H1 (cell line): ENCODE measurements at regions not wholly inside any gene's neighbourhood (a gene's known extent, or its start where the extent isn't known, plus 50 kb on each side); places are given as distances from the start of the nearest gene placed in this dataset.

Source experiments
- ASH2L ChIP-seq: fragments of 200-600, 300-600 bp; sonication (generic); IDR thresholded peaks from one replicate; pipeline ENCODE4 v1.7.1; 2017; ENCODE audit warnings: low read length
- EZH2 ChIP-seq: fragments of 200-600 bp; sonication (generic); IDR thresholded peaks from 2 replicates; pipeline ENCODE4 v1.7.1; 2012; ENCODE audit warnings: low read depth, mild to moderate bottlenecking, moderate library complexity, low read length, inconsistent platforms; ENCODE audit not compliant: severe bottlenecking
- HDAC6 ChIP-seq: IDR thresholded peaks from one replicate; pipeline ENCODE4 v1.7.1; 2012; ENCODE audit warnings: low read depth, mild to moderate bottlenecking, inconsistent platforms, low read length, moderate library complexity
- NANOG ChIP-seq: IDR thresholded peaks from 2 replicates; pipeline ENCODE4 v1.6.1; 2011; ENCODE audit warnings: low read length, low read depth, mild to moderate bottlenecking, inconsistent platforms; ENCODE audit not compliant: insufficient read depth, poor library complexity, severe bottlenecking
- POLR2A ChIP-seq, 2 experiments: IDR thresholded peaks; 1 replicate in 1 of 2; 2 replicates in 1 of 2; pipeline ENCODE4 v1.6.1; 2011; ENCODE audit warnings: low read depth in 2 of 2, low read length in 2 of 2, mild to moderate bottlenecking in 2 of 2; ENCODE audit errors: control extremely low read depth in 1 of 2
- RXRA ChIP-seq: IDR thresholded peaks from 2 replicates; pipeline ENCODE4 v1.6.1; 2011; ENCODE audit warnings: low read depth, mild to moderate bottlenecking, low read length, moderate library complexity; ENCODE audit not compliant: insufficient read depth
- SRF ChIP-seq: IDR thresholded peaks from 2 replicates; pipeline ENCODE4 v1.6.1; 2011; ENCODE audit warnings: mild to moderate bottlenecking, low read depth, low read length, moderate library complexity
- TF ChIP-seq, protein P1 (sequence below): fragments of 300-600 bp; sonication (generic); IDR thresholded peaks from 2 replicates; pipeline ENCODE4 v1.7.1; 2012; ENCODE audit warnings: low read length, moderate library complexity, mild to moderate bottlenecking, inconsistent platforms; ENCODE audit not compliant: insufficient replicate concordance
- TF ChIP-seq, protein P2 (sequence below): IDR thresholded peaks from 2 replicates; pipeline ENCODE4 v1.6.1; 2012; ENCODE audit warnings: inconsistent platforms
- TF ChIP-seq, protein P3 (sequence below): IDR thresholded peaks from 2 replicates; pipeline ENCODE4 v1.6.1; 2012; ENCODE audit warnings: low read length, inconsistent platforms

DNA sequence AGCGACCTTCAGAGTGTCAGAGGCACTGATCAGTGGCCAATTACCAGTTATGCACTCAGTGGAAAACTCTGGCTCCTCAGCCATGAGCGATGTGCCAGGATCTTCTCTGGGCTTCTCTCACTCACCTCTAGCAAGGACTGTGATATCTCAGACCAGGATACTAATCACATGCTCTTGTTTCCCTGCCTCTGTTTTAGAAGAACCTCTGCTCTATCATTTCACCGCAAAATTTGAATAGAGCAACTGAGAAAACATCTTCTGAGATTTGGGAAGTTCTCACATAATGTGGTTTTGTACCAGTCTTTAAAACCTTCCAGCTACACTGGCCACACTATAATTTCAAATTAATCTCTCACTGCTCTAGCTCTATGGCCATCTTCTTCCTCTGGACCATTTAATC, 325.8 kb upstream of the FRG2C start (continued):
- TF ChIP-seq, protein P1, sequence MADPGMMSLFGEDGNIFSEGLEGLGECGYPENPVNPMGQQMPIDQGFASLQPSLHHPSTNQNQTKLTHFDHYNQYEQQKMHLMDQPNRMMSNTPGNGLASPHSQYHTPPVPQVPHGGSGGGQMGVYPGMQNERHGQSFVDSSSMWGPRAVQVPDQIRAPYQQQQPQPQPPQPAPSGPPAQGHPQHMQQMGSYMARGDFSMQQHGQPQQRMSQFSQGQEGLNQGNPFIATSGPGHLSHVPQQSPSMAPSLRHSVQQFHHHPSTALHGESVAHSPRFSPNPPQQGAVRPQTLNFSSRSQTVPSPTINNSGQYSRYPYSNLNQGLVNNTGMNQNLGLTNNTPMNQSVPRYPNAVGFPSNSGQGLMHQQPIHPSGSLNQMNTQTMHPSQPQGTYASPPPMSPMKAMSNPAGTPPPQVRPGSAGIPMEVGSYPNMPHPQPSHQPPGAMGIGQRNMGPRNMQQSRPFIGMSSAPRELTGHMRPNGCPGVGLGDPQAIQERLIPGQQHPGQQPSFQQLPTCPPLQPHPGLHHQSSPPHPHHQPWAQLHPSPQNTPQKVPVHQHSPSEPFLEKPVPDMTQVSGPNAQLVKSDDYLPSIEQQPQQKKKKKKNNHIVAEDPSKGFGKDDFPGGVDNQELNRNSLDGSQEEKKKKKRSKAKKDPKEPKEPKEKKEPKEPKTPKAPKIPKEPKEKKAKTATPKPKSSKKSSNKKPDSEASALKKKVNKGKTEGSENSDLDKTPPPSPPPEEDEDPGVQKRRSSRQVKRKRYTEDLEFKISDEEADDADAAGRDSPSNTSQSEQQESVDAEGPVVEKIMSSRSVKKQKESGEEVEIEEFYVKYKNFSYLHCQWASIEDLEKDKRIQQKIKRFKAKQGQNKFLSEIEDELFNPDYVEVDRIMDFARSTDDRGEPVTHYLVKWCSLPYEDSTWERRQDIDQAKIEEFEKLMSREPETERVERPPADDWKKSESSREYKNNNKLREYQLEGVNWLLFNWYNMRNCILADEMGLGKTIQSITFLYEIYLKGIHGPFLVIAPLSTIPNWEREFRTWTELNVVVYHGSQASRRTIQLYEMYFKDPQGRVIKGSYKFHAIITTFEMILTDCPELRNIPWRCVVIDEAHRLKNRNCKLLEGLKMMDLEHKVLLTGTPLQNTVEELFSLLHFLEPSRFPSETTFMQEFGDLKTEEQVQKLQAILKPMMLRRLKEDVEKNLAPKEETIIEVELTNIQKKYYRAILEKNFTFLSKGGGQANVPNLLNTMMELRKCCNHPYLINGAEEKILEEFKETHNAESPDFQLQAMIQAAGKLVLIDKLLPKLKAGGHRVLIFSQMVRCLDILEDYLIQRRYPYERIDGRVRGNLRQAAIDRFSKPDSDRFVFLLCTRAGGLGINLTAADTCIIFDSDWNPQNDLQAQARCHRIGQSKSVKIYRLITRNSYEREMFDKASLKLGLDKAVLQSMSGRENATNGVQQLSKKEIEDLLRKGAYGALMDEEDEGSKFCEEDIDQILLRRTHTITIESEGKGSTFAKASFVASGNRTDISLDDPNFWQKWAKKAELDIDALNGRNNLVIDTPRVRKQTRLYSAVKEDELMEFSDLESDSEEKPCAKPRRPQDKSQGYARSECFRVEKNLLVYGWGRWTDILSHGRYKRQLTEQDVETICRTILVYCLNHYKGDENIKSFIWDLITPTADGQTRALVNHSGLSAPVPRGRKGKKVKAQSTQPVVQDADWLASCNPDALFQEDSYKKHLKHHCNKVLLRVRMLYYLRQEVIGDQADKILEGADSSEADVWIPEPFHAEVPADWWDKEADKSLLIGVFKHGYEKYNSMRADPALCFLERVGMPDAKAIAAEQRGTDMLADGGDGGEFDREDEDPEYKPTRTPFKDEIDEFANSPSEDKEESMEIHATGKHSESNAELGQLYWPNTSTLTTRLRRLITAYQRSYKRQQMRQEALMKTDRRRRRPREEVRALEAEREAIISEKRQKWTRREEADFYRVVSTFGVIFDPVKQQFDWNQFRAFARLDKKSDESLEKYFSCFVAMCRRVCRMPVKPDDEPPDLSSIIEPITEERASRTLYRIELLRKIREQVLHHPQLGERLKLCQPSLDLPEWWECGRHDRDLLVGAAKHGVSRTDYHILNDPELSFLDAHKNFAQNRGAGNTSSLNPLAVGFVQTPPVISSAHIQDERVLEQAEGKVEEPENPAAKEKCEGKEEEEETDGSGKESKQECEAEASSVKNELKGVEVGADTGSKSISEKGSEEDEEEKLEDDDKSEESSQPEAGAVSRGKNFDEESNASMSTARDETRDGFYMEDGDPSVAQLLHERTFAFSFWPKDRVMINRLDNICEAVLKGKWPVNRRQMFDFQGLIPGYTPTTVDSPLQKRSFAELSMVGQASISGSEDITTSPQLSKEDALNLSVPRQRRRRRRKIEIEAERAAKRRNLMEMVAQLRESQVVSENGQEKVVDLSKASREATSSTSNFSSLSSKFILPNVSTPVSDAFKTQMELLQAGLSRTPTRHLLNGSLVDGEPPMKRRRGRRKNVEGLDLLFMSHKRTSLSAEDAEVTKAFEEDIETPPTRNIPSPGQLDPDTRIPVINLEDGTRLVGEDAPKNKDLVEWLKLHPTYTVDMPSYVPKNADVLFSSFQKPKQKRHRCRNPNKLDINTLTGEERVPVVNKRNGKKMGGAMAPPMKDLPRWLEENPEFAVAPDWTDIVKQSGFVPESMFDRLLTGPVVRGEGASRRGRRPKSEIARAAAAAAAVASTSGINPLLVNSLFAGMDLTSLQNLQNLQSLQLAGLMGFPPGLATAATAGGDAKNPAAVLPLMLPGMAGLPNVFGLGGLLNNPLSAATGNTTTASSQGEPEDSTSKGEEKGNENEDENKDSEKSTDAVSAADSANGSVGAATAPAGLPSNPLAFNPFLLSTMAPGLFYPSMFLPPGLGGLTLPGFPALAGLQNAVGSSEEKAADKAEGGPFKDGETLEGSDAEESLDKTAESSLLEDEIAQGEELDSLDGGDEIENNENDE: no peak
- TF ChIP-seq, protein P2, sequence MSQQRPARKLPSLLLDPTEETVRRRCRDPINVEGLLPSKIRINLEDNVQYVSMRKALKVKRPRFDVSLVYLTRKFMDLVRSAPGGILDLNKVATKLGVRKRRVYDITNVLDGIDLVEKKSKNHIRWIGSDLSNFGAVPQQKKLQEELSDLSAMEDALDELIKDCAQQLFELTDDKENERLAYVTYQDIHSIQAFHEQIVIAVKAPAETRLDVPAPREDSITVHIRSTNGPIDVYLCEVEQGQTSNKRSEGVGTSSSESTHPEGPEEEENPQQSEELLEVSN: no peak
- TF ChIP-seq NANOG (no peak), RXRA (no peak), SRF (no peak), HDAC6 (no peak), ASH2L (no peak), EZH2 (no peak), POLR2A (IDR thresholded peaks at IDR 0.05; ENCODE audit: control extremely low read depth in 1 of 2, low read depth in 2 of 2, low read length in 2 of 2) (no peak)
- TF ChIP-seq, protein P3, sequence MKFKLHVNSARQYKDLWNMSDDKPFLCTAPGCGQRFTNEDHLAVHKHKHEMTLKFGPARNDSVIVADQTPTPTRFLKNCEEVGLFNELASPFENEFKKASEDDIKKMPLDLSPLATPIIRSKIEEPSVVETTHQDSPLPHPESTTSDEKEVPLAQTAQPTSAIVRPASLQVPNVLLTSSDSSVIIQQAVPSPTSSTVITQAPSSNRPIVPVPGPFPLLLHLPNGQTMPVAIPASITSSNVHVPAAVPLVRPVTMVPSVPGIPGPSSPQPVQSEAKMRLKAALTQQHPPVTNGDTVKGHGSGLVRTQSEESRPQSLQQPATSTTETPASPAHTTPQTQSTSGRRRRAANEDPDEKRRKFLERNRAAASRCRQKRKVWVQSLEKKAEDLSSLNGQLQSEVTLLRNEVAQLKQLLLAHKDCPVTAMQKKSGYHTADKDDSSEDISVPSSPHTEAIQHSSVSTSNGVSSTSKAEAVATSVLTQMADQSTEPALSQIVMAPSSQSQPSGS: no peak
